ENCODE measurements at regions not wholly inside any gene's neighbourhood (a gene's known extent, or its start where the extent isn't known, plus 50 kb on each side); places are given as distances from the start of the nearest gene placed in this dataset.

GRCh38 chr3:1591327-1592028, 498.7 kb downstream of the CNTN6 start:
- TF ChIP-seq POLR2A (IDR thresholded peaks at IDR 0.05) = no peak
- TF ChIP-seq, protein P1, sequence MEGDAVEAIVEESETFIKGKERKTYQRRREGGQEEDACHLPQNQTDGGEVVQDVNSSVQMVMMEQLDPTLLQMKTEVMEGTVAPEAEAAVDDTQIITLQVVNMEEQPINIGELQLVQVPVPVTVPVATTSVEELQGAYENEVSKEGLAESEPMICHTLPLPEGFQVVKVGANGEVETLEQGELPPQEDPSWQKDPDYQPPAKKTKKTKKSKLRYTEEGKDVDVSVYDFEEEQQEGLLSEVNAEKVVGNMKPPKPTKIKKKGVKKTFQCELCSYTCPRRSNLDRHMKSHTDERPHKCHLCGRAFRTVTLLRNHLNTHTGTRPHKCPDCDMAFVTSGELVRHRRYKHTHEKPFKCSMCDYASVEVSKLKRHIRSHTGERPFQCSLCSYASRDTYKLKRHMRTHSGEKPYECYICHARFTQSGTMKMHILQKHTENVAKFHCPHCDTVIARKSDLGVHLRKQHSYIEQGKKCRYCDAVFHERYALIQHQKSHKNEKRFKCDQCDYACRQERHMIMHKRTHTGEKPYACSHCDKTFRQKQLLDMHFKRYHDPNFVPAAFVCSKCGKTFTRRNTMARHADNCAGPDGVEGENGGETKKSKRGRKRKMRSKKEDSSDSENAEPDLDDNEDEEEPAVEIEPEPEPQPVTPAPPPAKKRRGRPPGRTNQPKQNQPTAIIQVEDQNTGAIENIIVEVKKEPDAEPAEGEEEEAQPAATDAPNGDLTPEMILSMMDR (IDR thresholded peaks at IDR 0.05) = no peak
- TF ChIP-seq POLR2AphosphoS5 (IDR thresholded peaks at IDR 0.05) = no peak
